ENCODE measurements at regions not wholly inside any gene's neighbourhood (a gene's known extent, or its start where the extent isn't known, plus 50 kb on each side); places are given as distances from the start of the nearest gene placed in this dataset.
"Not testable (repeated sequence)": the region's sequence is repeated elsewhere in the genome, so short reads cannot be mapped to it uniquely, and the experiment has no call there.

DNA sequence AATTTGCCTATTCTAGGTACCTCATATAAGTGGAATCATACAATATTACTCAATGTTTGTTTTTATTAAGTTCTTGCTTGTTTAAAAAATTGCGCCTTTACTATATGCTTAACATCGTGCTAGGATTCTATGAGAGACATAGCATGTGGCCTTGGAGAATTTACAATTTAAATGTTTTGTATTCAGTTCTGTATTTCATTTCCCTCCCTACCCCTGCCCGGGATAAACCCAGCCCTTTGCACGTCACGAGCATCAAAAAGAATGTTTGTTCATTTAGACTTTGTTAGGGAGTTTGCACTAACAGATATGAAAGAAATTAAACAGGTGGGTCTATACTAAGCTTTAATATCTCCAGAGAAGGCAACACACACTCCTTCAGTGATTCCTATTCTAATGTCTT is 75.7 kb downstream of the C18orf54 start:
- DNase-seq: no peak

DNA sequence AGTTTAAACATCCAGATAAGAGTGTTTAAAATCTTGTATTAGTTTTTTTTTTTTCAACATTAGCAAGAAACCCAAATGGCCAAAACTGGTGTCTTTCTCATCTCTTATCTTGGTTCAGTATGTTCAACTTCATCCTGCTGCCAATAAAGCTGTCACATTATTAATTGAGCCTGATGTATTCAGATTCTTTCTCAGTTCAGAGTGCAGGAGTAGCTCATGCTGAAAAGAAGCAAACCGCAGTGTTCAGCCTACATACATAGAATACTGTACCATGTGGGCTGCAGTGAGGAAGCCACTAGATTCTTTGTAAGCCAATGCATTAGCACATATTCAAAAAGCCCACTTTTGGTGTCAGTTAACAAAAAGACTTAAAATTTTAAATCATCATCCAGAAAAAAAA is 76.2 kb downstream of the C18orf54 start:
- DNase-seq: no peak

DNA sequence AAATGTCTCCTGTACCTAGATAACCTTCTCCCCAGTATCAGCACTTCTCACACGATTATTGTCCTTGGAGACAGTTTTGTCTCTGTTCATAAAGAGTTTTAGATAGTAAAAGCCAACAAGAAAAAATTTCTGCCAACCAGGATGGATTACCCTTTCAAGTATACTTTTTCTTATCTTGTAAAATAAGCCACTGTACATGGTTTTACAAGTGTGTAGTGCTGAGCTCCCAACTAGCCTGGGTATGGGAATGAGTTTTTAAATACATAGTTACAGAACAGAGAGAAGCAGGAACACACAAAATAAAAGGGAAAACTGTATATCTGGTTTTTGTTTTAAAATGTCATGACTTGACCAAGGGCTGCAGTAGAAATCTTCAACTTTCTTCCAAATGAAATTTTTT is 76.7 kb downstream of the C18orf54 start:
- DNase-seq: no peak

DNA sequence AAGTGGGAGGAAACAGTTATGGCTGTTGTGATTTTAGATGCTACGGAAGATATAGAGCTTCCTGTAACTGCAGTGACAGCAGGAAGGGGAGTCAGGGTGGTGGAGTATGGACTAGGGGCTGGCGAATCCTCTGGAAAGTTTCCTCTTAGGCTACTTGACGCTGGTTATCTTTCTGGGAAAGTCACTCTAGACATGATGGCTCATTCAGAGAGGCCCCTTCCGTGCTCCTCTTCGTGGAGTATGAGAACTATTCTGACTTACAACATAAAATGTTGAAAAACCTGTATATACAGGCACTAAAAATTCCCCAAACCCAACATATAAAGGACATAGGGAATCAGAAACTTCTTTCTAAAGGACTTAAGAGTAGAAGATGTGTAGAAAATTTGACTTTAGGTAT is 78.8 kb downstream of the C18orf54 start:
- DNase-seq: no peak

DNA sequence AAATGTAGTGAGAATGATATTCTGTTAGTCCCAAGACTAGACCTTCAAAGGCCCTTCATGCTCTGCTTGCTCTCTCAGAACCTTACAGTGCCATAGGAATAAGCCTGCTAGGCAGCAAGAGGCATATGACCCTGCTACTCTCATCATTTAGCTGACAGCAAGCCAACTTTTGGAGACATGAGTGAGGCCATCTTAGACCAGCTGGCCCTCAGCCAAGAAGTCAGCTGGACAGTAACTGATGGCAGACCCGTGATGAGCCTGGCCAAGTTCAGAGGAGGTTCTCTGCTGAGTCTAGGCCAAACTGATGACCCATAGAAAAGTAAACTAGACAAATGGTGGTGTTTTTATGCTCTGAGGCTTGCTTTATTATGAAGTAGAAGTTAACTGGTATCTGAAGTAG is 82.6 kb downstream of the C18orf54 start:
- no peak for DNase-seq

DNA sequence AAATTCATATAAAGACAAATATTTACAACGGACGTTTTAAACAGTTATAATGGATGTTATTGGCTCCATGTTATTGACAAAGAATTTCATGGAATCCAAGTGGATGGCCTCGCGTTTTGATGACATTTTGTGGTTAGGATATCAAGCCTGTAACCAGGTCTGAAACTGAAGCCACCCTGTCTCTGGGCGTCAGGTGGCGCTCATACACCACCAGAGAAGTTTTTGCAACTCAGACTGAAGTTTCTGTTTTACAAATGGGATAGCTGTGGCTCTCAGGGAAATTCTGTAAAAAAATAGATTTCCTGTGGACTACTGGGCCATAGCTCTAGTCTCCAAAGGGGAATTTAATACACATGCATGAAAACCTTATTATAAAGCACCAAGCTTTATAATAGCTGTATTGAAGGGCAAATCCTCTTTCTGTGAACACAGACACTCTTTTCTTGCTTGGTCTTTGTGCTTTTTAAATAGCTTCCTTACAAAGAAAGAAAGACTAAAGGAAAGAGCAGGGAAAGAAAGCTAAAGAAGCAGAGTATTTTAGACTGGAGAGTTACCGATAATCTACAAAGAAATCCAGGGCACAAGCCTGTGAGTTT is 86.7 kb downstream of the C18orf54 start:
- DNase-seq: peak; percentile 55

DNA sequence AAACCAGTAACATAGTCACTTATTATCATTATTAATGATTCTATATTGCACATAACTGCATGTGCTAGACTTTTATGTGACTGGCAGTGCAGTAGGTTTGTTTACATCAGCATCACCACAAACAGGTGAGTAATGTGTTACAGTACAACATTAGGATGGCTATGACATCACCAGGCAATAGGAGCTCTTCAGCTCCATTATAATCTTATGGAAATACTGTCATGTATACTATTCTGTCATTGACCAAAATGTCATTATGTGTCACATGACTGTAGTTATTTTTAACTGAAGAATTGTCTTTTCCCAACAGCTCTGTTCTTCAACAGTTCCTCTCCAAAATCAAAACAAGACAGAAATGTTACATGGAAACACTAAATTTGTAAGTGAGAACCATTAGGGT is 96.3 kb downstream of the C18orf54 start:
- no peak for DNase-seq

DNA sequence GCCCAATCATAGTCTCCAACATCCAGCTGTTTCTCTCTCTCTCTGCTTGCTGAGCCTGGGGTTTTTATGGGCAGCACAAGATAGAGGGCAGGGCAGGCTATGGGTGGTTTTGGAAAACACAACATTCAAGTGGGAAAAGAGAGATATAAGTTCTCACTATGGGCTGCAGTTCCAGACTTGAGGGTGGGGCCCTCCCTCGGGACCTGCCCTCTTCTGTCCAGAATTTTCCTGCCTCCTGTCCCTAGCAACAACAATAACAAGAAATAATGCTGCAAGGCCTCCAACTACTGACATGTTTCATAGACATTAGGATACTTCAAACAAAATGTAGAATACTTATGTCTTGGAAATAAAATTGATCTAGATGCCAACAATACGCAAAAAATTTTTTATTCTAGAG is 107.8 kb downstream of the C18orf54 start:
- no peak for DNase-seq

DNA sequence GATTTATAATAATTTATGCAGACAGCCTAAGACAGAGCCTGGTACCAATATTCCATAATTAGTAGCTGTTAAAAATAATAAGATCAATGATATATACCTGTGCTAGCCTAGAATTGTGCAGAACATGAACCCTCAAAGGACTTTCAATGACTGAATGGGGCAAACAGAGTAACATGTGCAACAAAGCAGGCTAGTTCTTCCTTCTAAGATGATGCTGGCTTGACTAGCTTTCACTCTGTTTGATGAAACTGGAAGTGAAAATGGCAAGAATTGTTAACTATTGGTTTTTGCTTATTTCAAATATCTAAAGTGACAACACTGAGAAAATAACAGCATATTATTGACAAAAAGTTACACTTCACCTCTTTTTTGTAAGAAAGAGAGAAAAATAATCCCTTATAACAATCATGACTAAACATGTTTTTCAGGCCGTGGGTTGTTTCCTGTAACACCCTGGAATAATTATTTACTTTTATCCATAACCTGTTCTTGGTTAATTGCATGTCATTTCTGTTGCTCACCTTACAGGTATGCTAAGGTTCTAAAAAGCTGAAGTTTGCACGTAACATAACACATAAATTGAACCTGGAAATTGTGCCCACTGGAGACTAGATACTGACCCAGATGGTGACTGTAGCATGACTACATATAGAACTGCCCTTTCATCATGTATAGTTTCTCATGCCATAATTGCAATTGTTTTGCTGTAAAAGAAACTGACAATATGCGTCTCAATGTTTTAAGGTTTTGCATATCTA is 108.7 kb downstream of the C18orf54 start:
- DNase-seq: no peak

DNA sequence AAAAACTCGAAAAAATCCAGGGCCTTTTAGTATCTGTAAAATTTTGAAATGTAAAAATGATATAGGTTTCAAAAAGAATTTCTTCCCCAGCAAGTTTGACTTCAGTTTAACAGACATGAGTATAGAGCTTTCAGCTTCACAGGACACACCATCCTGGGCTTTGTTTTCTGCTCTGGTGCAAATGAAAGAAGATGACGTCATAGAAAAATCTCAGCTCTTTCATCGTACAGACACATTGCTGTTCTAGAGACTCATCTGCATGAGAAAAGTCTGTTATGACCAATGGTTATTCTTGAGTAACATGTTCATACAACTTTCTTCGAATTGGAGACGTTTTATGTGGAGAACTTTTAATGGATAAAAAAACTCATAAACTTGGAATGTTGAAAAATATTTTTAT is 111.7 kb upstream of the DYNAP start:
- no peak for DNase-seq

DNA sequence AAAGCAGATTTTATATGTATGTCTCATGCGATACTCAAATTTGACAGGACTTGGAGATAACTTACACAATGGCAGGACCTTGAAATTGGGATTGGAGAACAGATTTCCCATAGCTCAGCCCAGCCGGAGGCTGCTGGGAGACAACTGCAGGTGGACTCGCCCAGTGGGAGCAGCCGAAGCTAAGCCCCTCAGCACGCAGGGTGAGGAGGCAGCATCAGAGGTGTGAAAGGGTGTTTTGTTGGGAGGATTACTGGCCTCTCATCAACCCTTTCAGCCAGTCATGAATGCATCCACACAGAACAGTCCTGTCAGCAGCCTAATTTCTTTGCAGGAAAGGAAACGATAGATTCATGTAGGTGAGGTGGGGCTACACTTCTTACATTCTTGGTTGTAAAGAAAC is 110.4 kb upstream of the DYNAP start:
- no peak for DNase-seq

DNA sequence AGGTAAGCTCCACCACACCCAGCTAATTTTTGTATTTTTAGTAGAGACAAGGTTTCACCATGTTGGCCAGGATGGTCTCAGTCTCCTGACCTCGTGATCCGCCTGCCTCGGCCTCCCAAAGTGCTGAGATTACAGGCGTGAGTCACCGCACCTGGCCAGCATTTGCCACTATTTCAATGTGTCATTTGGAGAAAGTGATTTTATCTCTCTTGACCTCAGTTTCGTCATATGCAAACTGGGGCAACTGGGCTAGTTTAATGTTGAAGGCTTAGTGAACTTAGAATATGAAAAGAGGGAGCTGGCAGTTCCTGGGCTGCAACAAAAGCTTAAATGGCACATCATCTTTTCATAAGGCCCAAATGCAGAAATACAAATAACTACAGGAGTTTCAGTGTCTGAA is 88.6 kb upstream of the DYNAP start:
- not testable (repeated sequence) for DNase-seq

DNA sequence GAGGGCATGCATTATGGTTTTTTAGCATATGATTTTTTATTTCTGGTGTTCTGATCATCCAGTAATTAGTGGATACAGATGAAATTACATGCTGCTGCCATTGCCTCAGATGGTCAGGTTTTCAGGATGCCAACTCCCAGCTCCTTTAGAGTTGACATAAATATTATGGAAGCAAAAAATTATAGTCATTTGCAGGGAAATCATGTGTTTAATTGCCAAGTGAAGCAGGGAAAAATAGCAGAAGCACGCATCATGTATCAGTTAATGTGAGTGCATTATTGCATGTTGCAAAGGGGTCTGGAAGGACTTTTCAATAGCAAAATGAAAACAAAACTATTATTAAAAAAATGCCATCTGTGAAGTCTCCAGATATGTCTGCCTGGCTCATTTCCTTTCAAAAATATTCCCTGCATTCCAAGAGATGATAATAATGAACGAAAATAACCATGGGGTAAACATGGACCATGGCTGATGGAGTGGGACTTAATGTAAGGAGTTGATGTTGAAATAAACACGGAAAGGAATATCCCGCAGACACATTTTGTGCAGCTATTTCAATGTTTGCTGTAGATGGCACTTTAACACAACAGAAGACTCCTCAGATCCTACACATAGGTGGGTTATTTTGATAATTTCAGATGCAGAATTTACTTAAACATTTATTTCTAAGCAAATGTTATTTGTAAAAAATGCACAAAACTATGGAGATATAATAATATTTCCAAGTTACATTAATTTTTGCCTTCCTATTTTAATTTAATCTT is 87.7 kb upstream of the DYNAP start:
- no peak for DNase-seq

DNA sequence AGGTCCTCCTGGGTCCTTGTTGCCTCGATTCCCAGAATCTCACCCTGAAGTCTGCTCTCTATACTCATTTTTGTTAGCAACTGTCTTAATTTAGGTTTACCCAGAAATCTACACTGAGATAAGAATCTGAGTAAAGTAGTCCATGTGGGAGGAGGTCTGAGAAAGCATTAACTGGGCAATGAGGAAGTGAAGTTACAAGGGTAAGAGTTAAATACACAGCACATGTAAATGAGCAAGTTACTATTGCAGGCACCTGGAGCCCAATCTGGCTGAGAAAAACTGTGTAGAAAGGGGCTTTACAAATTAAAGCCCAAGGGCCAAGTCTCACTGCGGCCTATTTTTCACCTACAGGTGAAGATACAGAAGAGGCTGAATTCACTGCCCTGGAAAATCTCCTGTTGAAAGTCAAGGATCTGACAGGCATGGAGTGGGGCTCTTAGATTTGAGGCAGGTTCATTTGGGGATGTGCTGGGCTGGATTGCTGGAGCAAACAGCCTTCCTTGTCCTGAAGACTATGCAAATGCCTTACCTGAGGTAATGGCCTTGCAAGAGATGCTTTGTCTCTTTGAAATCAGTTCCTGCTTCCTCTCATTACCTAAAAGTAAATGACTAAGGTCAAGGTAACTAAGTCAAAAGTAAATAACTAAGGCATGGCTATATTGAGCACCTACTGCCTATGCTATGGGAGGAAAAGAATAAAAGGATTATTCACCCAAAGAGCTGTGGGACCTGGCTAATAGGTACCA is 84.4 kb upstream of the DYNAP start:
- no peak for DNase-seq

DNA sequence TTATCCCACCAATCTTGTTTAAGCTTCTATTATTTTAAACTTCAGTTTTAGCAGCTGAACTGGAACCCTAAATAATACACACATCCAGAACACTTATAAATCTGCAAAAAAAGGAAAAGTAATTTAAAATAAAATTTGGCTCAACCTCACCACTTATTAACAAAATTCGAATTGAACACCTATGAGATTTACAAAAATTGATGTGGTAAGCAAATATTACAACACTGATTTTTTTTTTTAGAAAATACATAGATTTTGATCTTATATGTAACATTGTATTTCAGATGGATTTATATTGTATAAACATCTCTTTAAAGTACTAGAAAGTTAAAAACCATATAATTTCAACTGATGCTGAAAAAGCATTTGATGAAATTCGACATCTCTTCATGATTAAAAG is 81.3 kb upstream of the DYNAP start:
- DNase-seq: no peak

DNA sequence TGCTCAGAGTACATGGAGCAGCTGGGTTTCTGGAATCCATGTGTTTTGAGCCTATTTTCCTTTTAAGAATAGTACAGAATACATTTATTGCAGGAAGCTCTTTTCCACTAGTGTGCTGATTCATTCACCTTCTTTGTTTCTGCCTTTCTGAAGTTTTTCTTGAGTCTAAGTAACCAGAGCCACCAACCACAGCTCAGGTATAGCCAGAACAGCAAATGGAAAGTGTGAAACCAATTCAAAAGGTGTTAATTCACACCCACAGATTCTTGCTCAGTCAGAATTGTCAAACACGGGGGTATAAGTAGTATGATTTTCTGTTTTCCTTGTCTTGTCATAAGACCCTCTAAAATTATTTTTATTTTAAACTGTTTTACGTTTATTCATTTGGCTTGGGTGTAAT is 75.9 kb upstream of the DYNAP start:
- DNase-seq: no peak

DNA sequence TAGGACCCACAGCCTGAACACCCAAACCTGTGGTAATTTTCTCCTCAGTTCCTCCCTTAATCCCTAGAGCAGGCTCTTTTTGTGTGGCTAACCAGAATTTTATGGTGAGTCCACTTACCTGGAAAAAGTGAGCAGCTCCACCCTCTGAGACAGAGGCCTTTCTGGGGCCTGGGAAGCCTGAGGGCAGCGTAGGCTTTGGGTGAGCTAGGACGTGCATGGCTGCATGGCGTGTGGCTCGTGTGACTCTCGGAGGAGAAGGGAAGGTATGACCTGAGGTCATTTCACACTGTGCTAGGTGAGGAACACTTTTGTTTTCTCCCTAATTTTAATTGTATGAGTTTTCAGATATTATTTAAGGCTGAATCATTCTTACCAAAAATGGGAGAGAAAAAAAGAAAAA is 73.5 kb upstream of the DYNAP start:
- no peak for DNase-seq

DNA sequence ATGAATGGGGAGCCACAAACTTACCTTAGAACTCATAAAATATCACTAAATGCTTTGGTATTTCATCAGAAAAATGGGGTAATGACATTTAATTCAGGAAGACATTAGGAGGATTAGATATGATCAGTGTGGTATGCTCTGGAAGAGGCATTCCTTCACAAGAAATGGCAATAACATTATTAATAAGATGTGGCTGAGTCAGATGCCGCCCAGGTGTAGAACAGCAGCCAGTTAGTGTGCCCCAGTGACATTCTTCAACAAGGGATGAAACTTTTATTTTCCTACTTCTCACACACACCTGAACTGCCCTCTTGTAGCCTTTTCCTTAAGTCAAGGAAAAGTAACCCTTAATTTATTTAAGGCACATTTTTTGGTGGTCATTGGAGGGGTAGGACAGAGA is 69.2 kb upstream of the DYNAP start:
- no peak for DNase-seq

DNA sequence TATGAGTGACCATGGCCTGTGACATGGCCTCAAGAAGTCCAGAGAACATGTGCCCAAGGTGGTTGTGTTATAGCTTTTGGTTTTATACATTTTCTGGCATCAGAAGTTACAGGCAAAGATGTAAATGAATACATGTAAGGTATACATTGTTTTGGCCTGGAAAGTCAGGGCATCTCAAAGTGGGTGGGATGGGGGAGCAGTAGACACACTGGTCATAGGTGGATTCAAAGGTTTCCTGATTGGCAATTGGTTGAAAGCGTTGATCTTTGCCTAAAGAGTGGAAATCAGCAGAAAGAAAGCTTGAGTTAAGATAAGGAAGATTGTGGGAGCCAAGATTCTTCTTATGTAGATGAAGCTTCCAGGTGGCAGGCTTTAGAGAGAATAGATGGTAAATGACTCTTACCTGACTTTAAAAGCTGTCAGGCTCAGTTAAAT is 62.1 kb upstream of the DYNAP start:
- no peak for DNase-seq

DNA sequence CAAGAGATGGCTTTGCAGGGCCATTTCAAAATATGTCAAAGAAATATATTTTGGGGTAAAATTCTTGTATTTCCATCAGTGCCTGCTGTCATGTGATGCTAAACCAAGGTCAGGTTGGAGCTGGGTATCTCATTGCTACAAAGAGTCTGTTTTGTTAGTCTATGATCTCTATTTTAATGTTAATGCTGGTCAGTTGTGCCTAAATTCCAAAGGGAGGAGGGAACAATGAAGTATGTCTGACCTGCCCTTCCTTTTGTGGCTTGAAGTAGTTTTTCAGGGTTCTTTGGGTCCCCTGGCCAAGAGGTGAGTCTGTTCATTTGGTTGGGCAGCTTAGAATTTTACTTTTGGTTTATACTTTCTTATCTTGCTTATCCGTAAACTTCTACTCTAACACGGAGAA is 61.6 kb upstream of the DYNAP start:
- no peak for DNase-seq

DNA sequence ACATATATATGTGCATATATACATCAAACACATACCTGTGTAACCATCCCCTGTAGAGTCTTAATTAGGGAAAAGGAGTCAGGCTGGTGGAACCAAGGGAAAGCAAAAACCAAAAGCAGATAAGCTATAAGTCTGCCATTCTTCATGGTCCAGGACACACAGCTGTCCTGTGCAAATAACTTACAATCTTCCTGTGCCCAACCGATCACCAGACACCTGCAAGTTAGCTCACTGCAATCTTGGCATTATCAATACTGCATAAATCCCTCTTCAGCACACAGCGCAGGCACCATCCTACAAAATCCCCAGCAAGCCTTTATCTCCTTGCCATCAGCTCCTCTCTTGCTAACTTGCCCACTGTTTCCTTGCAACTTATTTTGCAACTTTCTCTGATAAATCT is 60.8 kb upstream of the DYNAP start:
- no peak for DNase-seq

DNA sequence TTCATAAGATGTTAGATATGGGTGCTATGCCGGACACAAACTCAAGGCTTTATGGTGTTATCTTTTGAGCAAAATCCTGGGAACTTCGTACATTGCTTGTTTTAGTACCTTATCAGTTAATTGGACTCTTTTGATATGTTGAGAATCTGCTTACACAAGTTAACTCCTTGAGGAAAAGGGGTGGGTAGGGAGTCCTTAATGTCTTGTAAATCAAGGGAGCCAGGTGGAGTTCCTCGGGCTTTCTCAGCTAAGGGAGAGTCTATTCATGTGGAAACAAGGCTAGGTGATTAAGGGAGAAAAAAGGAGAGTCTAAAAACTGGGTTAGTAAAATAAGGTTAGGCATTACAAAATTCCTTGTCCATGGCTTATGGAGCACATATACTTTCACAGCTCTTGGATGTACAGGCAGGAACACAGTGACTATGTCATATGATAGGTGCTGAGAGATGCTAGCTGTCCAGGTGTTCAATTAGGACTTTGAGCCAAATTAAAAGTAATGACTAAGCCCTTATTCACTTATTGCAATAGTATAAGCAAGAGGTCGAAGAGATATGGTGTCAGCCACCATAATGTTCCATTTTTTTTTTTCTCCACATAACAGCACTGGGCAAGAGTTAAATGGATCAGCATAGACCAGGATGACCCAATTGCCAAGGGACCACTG is 59.5 kb upstream of the DYNAP start:
- DNase-seq: no peak

DNA sequence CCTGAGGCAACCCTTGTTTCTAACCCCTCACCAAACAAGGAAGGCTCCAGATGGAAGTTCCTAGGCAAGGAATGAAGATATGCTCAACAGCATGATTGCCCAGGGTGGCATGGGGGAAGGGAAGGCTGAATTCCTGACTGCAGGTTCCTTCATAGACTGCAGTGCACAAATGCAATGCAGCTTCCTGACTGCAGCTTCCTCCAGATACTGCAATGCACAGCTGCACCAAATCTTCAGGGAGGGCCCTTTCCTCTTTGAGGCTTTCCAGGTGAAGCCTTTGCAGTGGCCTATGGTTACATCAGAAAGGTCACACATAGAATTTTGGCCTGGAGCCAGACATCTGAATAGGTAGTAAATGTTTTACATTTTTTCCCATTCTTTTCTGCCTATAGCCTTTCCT is 58.8 kb upstream of the DYNAP start:
- DNase-seq: no peak

Measured in HCEC 1CT (cell line).